Stomach (tissue), 4 donors: ENCODE measurements at regions not wholly inside any gene's neighbourhood (a gene's known extent, or its start where the extent isn't known, plus 50 kb on each side); places are given as distances from the start of the nearest gene placed in this dataset.

ENCODE experiments used
- CTCF ChIP-seq, 7 experiments: fragments of 450-650 bp in 4 of 7; fragments of 200-600 bp in 3 of 7; sonication (generic) in 3 of 7; IDR thresholded peaks; one replicate each; pipeline ENCODE4 v1.5.1; 2016 to 2019; ENCODE audit warnings: antibody characterized with exemption in 7 of 7, control low read depth in 2 of 7, mild to moderate bottlenecking in 1 of 7
- EP300 ChIP-seq: sonication (generic); formaldehyde crosslinking; IDR thresholded peaks from one replicate; pipeline ENCODE4 v1.6.1; 2017; ENCODE audit warnings: antibody characterized with exemption
- POLR2A ChIP-seq, 4 donors: fragments of 450-650 bp; IDR thresholded peaks; one replicate each; pipeline ENCODE4 v1.6.1; 2016; ENCODE audit warnings: antibody characterized with exemption in 4 of 4, control low read depth in 2 of 4, mild to moderate bottlenecking in 1 of 4, moderate library complexity in 1 of 4
- POLR2AphosphoS5 ChIP-seq, 3 donors: sonication (generic); formaldehyde crosslinking; IDR thresholded peaks; one replicate each; pipeline ENCODE4 v1.6.1; 2016; ENCODE audit warnings: antibody characterized with exemption in 3 of 3

GRCh38 chr11:95692526-95693260, 96.9 kb downstream of the FAM76B start:
- no peak for TF ChIP-seq EP300
- no peak for TF ChIP-seq CTCF (IDR thresholded peaks at IDR 0.05)
- TF ChIP-seq POLR2A (IDR thresholded peaks at IDR 0.05): no peak
- TF ChIP-seq POLR2AphosphoS5 (IDR thresholded peaks at IDR 0.05): no peak
